HEK293T (cell line): ENCODE measurements at regions not wholly inside any gene's neighbourhood (a gene's known extent, or its start where the extent isn't known, plus 50 kb on each side); places are given as distances from the start of the nearest gene placed in this dataset.

Experiments
- BHLHE40 ChIP-seq: fragments of 450-650 bp; IDR thresholded peaks from 2 replicates; pipeline ENCODE4 v1.6.1; 2016; ENCODE audit warnings: mild to moderate bottlenecking, moderate library complexity, borderline replicate concordance
- CTBP1 ChIP-seq: fragments of 450-650 bp; IDR thresholded peaks from 2 replicates; pipeline ENCODE4 v1.6.1; 2016; ENCODE audit warnings: borderline replicate concordance
- FOXK2 ChIP-seq: fragments of 450-650 bp; IDR thresholded peaks from 2 replicates; pipeline ENCODE4 v1.6.1; 2016; ENCODE audit warnings: mild to moderate bottlenecking
- L3MBTL2 ChIP-seq: fragments of 450-650 bp; conservative IDR thresholded peaks from 2 replicates; pipeline ENCODE4 v1.6.1; 2016; ENCODE audit warnings: mild to moderate bottlenecking
- NFRKB ChIP-seq: fragments of 450-650 bp; IDR thresholded peaks from 2 replicates; pipeline ENCODE4 v1.6.1; 2016; ENCODE audit warnings: mild to moderate bottlenecking, moderate library complexity
- PKNOX1 ChIP-seq: fragments of 450-650 bp; IDR thresholded peaks from 2 replicates; pipeline ENCODE4 v1.6.1; 2016
- SUZ12 ChIP-seq: fragments of 450-650 bp; IDR thresholded peaks from 2 replicates; pipeline ENCODE4 v1.6.1; 2016; ENCODE audit warnings: mild to moderate bottlenecking

GRCh38 chr13:90709319-90709718 is 638.2 kb upstream of the MIR17HG start:
- no peak for TF ChIP-seq NFRKB
- TF ChIP-seq CTBP1, result no peak
- TF ChIP-seq BHLHE40, result no peak
- TF ChIP-seq PKNOX1, result no peak
- TF ChIP-seq L3MBTL2, result no peak
- TF ChIP-seq SUZ12, result no peak
- no peak for TF ChIP-seq FOXK2
